Right atrium auricular region (tissue), 2 donors: ENCODE measurements at regions not wholly inside any gene's neighbourhood (a gene's known extent, or its start where the extent isn't known, plus 50 kb on each side); places are given as distances from the start of the nearest gene placed in this dataset.

ENCODE experiments used
- DNase-seq: peaks from one replicate; pipeline ENCODE4 v3.0.0-alpha.2; 2019; ENCODE audit warnings: low spot score
- H3K27ac ChIP-seq, 2 donors: fragments of 200-600 bp; sonication (generic); 1 replicate in 1 of 2; 2 replicates in 1 of 2; pipeline ENCODE4 v1.5.1; 2016 to 2019
- H3K27me3 ChIP-seq, 2 donors: fragments of 200-600 bp; sonication (generic); one replicate each; pipeline versions ENCODE4 v1.5.1 to v1.6.0; 2017 to 2019
- H3K36me3 ChIP-seq: fragments of 200-600 bp; sonication (generic); one replicate; pipeline ENCODE4 v1.5.1; 2016
- H3K4me1 ChIP-seq, 2 donors: fragments of 200-600 bp; sonication (generic); one replicate each; pipeline versions ENCODE4 v1.5.1 to v1.6.0; 2017 to 2019
- H3K4me3 ChIP-seq, 2 donors: fragments of 200-600 bp; sonication (generic); 1 replicate in 1 of 2; 2 replicates in 1 of 2; pipeline ENCODE4 v1.5.1; 2017 to 2019; ENCODE audit warnings: mild to moderate bottlenecking in 1 of 2, moderate library complexity in 1 of 2
- H3K9me3 ChIP-seq, 2 donors: fragments of 200-600 bp; sonication (generic); one replicate each; pipeline ENCODE4 v1.5.1; 2019
- TF ChIP-seq, protein P1 (sequence below), 2 donors: fragments of 200-600 bp; sonication (generic); IDR thresholded peaks; one replicate each; pipeline ENCODE4 v1.5.1; 2019; ENCODE audit warnings: antibody characterized with exemption in 2 of 2

DNA sequence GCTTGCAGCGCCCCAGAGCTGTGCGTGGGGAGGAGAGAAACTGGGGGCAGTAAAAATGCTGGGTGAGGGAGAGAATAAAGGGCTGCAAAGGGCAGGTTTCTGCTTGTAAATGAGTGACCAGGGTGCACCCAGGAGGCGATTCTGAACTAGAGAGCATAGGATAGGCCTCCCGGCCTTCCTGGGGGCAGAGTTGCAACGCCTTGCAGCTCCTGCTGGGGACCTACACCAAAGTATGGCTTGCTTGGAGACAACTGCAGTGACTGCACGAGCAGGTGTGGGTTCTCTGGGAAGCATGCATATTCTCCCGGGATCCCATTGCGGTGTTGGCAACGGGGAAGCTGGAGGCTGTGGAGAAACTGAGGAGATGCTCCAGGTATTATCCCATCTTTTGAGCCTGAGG, 111.6 kb upstream of the SPACA1 start:
- no peak for DNase-seq
- TF ChIP-seq, protein P1, sequence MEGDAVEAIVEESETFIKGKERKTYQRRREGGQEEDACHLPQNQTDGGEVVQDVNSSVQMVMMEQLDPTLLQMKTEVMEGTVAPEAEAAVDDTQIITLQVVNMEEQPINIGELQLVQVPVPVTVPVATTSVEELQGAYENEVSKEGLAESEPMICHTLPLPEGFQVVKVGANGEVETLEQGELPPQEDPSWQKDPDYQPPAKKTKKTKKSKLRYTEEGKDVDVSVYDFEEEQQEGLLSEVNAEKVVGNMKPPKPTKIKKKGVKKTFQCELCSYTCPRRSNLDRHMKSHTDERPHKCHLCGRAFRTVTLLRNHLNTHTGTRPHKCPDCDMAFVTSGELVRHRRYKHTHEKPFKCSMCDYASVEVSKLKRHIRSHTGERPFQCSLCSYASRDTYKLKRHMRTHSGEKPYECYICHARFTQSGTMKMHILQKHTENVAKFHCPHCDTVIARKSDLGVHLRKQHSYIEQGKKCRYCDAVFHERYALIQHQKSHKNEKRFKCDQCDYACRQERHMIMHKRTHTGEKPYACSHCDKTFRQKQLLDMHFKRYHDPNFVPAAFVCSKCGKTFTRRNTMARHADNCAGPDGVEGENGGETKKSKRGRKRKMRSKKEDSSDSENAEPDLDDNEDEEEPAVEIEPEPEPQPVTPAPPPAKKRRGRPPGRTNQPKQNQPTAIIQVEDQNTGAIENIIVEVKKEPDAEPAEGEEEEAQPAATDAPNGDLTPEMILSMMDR (IDR thresholded peaks at IDR 0.05), result no peak
- no peaks in the 10 kb centered on the region for H3K9me3 ChIP-seq

DNA sequence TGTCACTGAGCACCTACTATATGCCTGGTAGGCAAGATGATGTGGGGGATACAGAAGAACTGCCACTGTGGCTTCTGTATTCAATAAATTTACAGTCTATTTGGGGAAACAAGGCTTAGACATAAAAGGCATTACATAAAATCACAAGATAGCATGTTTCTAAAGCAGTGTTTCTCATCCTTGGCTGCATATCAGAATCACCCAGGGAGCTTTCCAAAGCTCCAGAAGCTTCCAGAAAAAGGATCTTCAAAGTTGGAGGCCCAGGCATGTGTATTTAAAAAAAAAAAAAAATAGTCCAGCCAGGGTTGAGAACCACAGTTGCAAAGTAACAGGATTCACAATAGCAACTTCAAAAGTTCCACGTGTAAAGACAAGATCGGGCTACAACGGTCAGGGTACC, 112.4 kb upstream of the SPACA1 start:
- no peak for DNase-seq
- Histone ChIP-seq H3K4me3 (no peak overlapping the region), H3K9me3 (no peaks in the 10 kb centered on the region), H3K4me1 (no peaks in the 10 kb centered on the region), H3K36me3 (no peaks in the 10 kb centered on the region), H3K27ac (no peak overlapping the region), H3K27me3 (no peaks in the 10 kb centered on the region)
- TF ChIP-seq, protein P1 (IDR thresholded peaks at IDR 0.05), result no peak

More for the DNA sequence above, 111.6 kb upstream of the SPACA1 start:
- Histone ChIP-seq H3K27ac (no peak overlapping the region), H3K4me1 (no peaks in the 10 kb centered on the region), H3K27me3 (no peaks in the 10 kb centered on the region), H3K4me3 (no peak overlapping the region), H3K36me3 (no peaks in the 10 kb centered on the region)

DNA sequence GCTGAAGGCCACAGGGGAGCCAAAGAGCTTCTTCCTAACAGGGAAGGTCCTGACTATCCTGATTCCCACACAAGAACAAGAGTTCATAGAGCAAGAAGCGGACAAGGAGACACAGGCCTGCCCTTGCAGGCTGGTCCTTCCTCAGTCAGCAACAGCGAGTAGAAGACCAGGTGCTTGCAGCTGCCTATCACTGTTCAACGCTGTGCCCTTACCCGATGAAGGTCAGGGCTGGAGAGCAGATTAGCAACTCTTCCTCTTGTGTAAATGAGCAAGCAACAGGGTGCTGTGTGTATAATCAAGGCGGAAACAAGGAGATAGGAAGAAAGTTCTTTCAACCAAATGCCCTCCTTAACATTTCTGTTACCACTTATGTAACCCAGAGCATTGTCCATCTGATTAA, 115.3 kb upstream of the SPACA1 start:
- no peak overlapping the region for H3K4me3 ChIP-seq
- H3K27ac ChIP-seq, result no peak overlapping the region
- no peaks in the 10 kb centered on the region for H3K9me3 ChIP-seq
- no peak for DNase-seq
- no peaks in the 10 kb centered on the region for H3K4me1 ChIP-seq
- H3K27me3 ChIP-seq, result no peaks in the 10 kb centered on the region
- TF ChIP-seq, protein P1 (IDR thresholded peaks at IDR 0.05), result no peak
- H3K36me3 ChIP-seq, result no peaks in the 10 kb centered on the region

DNA sequence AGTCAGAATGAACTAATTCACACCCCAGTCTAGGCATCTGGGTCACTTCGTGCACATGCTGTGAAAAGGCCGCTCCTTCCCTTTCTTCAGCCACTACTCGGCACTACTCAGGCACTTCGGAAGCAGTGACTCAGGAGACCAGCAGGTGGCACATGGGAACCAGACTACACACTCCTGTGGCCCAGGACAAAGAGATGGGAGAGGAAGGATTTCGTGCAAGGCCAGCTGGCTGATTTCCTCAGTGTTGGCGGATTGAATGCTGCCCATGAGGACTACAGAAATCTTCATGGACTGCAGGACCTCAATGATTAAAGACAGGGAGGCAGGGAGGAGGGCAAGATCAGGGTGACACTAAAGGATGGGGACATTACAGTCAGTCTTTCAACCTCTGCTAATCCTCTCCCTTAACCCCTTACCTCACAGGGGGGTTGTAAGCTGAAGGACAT, 117.8 kb upstream of the SPACA1 start:
- TF ChIP-seq, protein P1 (IDR thresholded peaks at IDR 0.05), result peak; percentile 66 to 85
- Histone ChIP-seq H3K36me3 (no peaks in the 10 kb centered on the region), H3K9me3 (no peaks in the 10 kb centered on the region), H3K27ac (no peak overlapping the region), H3K4me1 (no peaks in the 10 kb centered on the region), H3K4me3 (no peak overlapping the region), H3K27me3 (no peaks in the 10 kb centered on the region)
- DNase-seq, result peak; percentile 85

DNA sequence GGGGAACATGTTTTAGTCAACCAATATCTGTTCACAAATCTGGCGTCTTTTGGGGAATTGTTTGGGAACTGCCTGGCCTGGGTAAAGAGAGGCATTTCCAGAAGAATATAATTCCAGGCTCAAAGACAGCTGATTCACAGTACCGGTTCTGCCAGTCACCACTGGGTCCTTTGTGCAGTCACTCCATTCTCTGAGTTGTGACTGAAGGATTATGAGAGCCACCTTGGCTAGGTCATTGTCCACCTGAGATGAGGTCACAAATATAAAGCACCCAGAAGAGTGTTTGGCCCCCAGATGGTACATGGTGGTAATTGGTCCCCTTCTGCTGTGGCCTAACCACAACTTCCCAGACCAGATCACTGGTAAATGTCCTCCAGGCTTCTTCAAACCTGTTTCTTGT, 121.0 kb upstream of the SPACA1 start:
- no peak overlapping the region for H3K4me3 ChIP-seq
- TF ChIP-seq, protein P1 (IDR thresholded peaks at IDR 0.05), result no peak
- H3K36me3 ChIP-seq, result no peaks in the 10 kb centered on the region
- no peak for DNase-seq
- H3K4me1 ChIP-seq, result no peaks in the 10 kb centered on the region
- H3K27ac ChIP-seq, result no peak overlapping the region
- no peaks in the 10 kb centered on the region for H3K9me3 ChIP-seq
- no peaks in the 10 kb centered on the region for H3K27me3 ChIP-seq

DNA sequence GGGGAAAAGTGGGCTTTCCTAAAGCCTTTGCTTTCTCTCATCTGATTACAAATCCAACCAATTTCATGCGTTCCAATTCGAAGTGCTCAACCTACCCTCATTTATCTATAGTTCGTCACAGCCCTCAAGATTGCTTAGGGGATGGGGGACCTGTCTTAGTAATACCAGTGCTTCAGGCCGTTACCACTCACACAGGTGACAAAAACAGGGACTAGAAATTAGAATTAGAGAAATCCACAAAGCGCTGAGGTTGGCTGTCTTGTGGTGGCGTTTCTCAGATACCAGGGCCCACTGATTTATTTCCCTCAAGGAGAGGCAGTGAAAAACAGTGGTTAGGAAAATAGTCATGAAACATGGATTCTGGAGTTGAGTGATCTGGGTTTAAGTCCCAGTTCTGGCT, 121.6 kb upstream of the SPACA1 start:
- H3K27me3 ChIP-seq, result no peaks in the 10 kb centered on the region
- H3K27ac ChIP-seq, result no peak overlapping the region
- no peaks in the 10 kb centered on the region for H3K36me3 ChIP-seq
- H3K4me1 ChIP-seq, result no peaks in the 10 kb centered on the region
- TF ChIP-seq, protein P1 (IDR thresholded peaks at IDR 0.05), result no peak
- no peak for DNase-seq
- no peaks in the 10 kb centered on the region for H3K9me3 ChIP-seq
- H3K4me3 ChIP-seq, result no peak overlapping the region
